ENCODE measurements at regions not wholly inside any gene's neighbourhood (a gene's known extent, or its start where the extent isn't known, plus 50 kb on each side); places are given as distances from the start of the nearest gene placed in this dataset.

GRCh38 chr2:163490281-163490680 lies 245.5 kb downstream of the FIGN start:
- H3K27ac Mint-ChIP-seq: no peak overlapping the region
- H3K9ac ChIP-seq (ENCODE audit: extremely low read depth, low read length, poor library complexity, severe bottlenecking): no peak overlapping the region
- no peak for TF ChIP-seq CTCF (conservative IDR thresholded peaks at IDR 0.05)
- WGBS, 2 experiments (ENCODE audit: insufficient coverage in 1 of 2, insufficient read length in 1 of 2): 92 to 96% methylated on average over 3 of the region's 3 CpGs
- no peak for DNase-seq
- H3K36me3 Mint-ChIP-seq (ENCODE audit: low read depth): no peaks in the 10 kb centered on the region
- no peaks in the 10 kb centered on the region for H3K4me1 ChIP-seq (ENCODE audit: control insufficient read depth, insufficient read depth, low read length)
- H3K27me3 ChIP-seq (ENCODE audit: control insufficient read depth, insufficient read depth, low read length, poor library complexity, severe bottlenecking): no peaks in the 10 kb centered on the region
- no peak overlapping the region for H3K27ac ChIP-seq (ENCODE audit: low read depth, low read length)
- no peaks in the 10 kb centered on the region for H3K27me3 Mint-ChIP-seq (ENCODE audit: insufficient read depth)
- no peak overlapping the region for H3K4me3 ChIP-seq (ENCODE audit: low read length)
- H3K9me3 Mint-ChIP-seq: no peaks in the 10 kb centered on the region
- H3K4me3 Mint-ChIP-seq: no peak overlapping the region
- no peaks in the 10 kb centered on the region for H3K36me3 ChIP-seq (ENCODE audit: control insufficient read depth, insufficient read depth, low read length)
- no peaks in the 10 kb centered on the region for H3K9me3 ChIP-seq (ENCODE audit: control insufficient read depth, low read length)
- no peaks in the 10 kb centered on the region for H3K4me1 Mint-ChIP-seq

- Histone ChIP-seq H3K4me1 (ENCODE audit: control insufficient read depth, insufficient read depth, low read length) (no peaks in the 10 kb centered on the region), H3K27me3 (ENCODE audit: control insufficient read depth, insufficient read depth, low read length, poor library complexity, severe bottlenecking) (no peaks in the 10 kb centered on the region), H3K36me3 (ENCODE audit: control insufficient read depth, insufficient read depth, low read length) (no peaks in the 10 kb centered on the region), H3K4me3 (ENCODE audit: low read length) (no peak overlapping the region), H3K9ac (ENCODE audit: extremely low read depth, low read length, poor library complexity, severe bottlenecking) (no peak overlapping the region), H3K9me3 (ENCODE audit: control insufficient read depth, low read length) (peaks cover 7% of the 10 kb centered on the region), H3K27ac (ENCODE audit: low read depth, low read length) (no peak overlapping the region)
- Mint-ChIP-seq H3K4me1 (no peaks in the 10 kb centered on the region), H3K27me3 (ENCODE audit: insufficient read depth) (no peaks in the 10 kb centered on the region), H3K27ac (no peak overlapping the region), H3K9me3 (peaks cover 2% of the 10 kb centered on the region), H3K36me3 (ENCODE audit: low read depth) (no peaks in the 10 kb centered on the region), H3K4me3 (no peak overlapping the region)
- no peak for TF ChIP-seq CTCF (conservative IDR thresholded peaks at IDR 0.05)
- no peak for DNase-seq
Observed at GRCh38 chr2:163481515-163481914, 254.3 kb downstream of the FIGN start.

GRCh38 chr2:163479599-163479998 lies 256.2 kb downstream of the FIGN start:
- no peak for TF ChIP-seq CTCF (conservative IDR thresholded peaks at IDR 0.05)
- no peaks in the 10 kb centered on the region for H3K36me3 ChIP-seq (ENCODE audit: control insufficient read depth, insufficient read depth, low read length)
- H3K9ac ChIP-seq (ENCODE audit: extremely low read depth, low read length, poor library complexity, severe bottlenecking): no peak overlapping the region
- 93 to 100% methylated on average over 4 to 9 of the region's 9 CpGs for WGBS, 2 experiments (ENCODE audit: insufficient coverage in 1 of 2, insufficient read length in 1 of 2)
- no peak overlapping the region for H3K4me3 ChIP-seq (ENCODE audit: low read length)
- peaks cover 2% of the 10 kb centered on the region for H3K9me3 Mint-ChIP-seq
- H3K36me3 Mint-ChIP-seq (ENCODE audit: low read depth): no peaks in the 10 kb centered on the region
- no peak overlapping the region for H3K4me3 Mint-ChIP-seq
- no peak overlapping the region for H3K27ac ChIP-seq (ENCODE audit: low read depth, low read length)
- H3K4me1 ChIP-seq (ENCODE audit: control insufficient read depth, insufficient read depth, low read length): peaks cover 4% of the 10 kb centered on the region
- H3K27me3 Mint-ChIP-seq (ENCODE audit: insufficient read depth): no peaks in the 10 kb centered on the region
- peaks cover 7% of the 10 kb centered on the region for H3K9me3 ChIP-seq (ENCODE audit: control insufficient read depth, low read length)
- DNase-seq: no peak
- H3K27ac Mint-ChIP-seq: no peak overlapping the region
- no peaks in the 10 kb centered on the region for H3K27me3 ChIP-seq (ENCODE audit: control insufficient read depth, insufficient read depth, low read length, poor library complexity, severe bottlenecking)
- peaks cover 12% of the 10 kb centered on the region for H3K4me1 Mint-ChIP-seq

Measured in endodermal cell (in vitro differentiated cells).